BE2C (cell line): ENCODE measurements at regions not wholly inside any gene's neighbourhood (a gene's known extent, or its start where the extent isn't known, plus 50 kb on each side); places are given as distances from the start of the nearest gene placed in this dataset.

Source experiments
- DNase-seq: peaks from one replicate; pipeline ENCODE4 v3.0.0-alpha.2; 2020
- H3K27me3 ChIP-seq: fragments of 250-450 bp; sonication (Bioruptor Pico); 2 replicates; pipeline ENCODE4 v1.5.1; 2020; ENCODE audit warnings: mild to moderate bottlenecking
- H3K36me3 ChIP-seq: fragments of 250-450 bp; sonication (Bioruptor Pico); 2 replicates; pipeline ENCODE4 v1.5.1; 2020; ENCODE audit warnings: mild to moderate bottlenecking
- H3K4me1 ChIP-seq: fragments of 250-450 bp; sonication (Bioruptor Pico); 2 replicates; pipeline ENCODE4 v1.5.1; 2020
- H3K4me3 ChIP-seq: 2 replicates; pipeline ENCODE4 v1.5.1; 2011; ENCODE audit warnings: low read depth, low read length
- H3K9me3 ChIP-seq: fragments of 250-450 bp; sonication (Bioruptor Pico); 2 replicates; pipeline ENCODE4 v1.5.1; 2020
- CTCF ChIP-seq: IDR thresholded peaks from 2 replicates; pipeline ENCODE4 v1.5.1; 2012; ENCODE audit warnings: mild to moderate bottlenecking, low read depth, low read length

GRCh38 chr12:127389923-127390322, 877.0 kb upstream of the TMEM132C start:
- TF ChIP-seq CTCF, result no peak
- DNase-seq, result no peak

GRCh38 chr12:127393465-127393864, 873.5 kb upstream of the TMEM132C start:
- DNase-seq, result no peak
- Histone ChIP-seq H3K4me1 (no peaks in the 10 kb centered on the region), H3K4me3 (no peak overlapping the region), H3K9me3 (no peaks in the 10 kb centered on the region), H3K36me3 (no peaks in the 10 kb centered on the region), H3K27me3 (no peaks in the 10 kb centered on the region)
- TF ChIP-seq CTCF, result no peak

More at GRCh38 chr12:127389923-127390322, 877.0 kb upstream of the TMEM132C start:
- H3K27me3 ChIP-seq, result no peaks in the 10 kb centered on the region
- H3K36me3 ChIP-seq, result no peaks in the 10 kb centered on the region
- peaks cover 3% of the 10 kb centered on the region; the same call in 1 of the 2 replicates for H3K9me3 ChIP-seq
- no peak overlapping the region for H3K4me3 ChIP-seq
- H3K4me1 ChIP-seq, result no peaks in the 10 kb centered on the region

GRCh38 chr12:127393896-127394295, 873.1 kb upstream of the TMEM132C start:
- Histone ChIP-seq H3K4me1 (no peaks in the 10 kb centered on the region), H3K9me3 (no peaks in the 10 kb centered on the region), H3K4me3 (no peak overlapping the region), H3K36me3 (no peaks in the 10 kb centered on the region), H3K27me3 (no peaks in the 10 kb centered on the region)
- TF ChIP-seq CTCF, result no peak
- DNase-seq, result no peak

- no peak overlapping the region for H3K4me3 ChIP-seq
- no peaks in the 10 kb centered on the region for H3K4me1 ChIP-seq
- no peak for TF ChIP-seq CTCF
- no peak for DNase-seq
- no peaks in the 10 kb centered on the region for H3K9me3 ChIP-seq
- H3K36me3 ChIP-seq, result no peaks in the 10 kb centered on the region
- no peaks in the 10 kb centered on the region for H3K27me3 ChIP-seq
Observed at GRCh38 chr12:127396734-127397133, 870.2 kb upstream of the TMEM132C start.

- no peak for TF ChIP-seq CTCF
- no peak for DNase-seq
- Histone ChIP-seq H3K4me1 (no peaks in the 10 kb centered on the region), H3K4me3 (no peak overlapping the region), H3K9me3 (no peaks in the 10 kb centered on the region), H3K27me3 (no peaks in the 10 kb centered on the region), H3K36me3 (no peaks in the 10 kb centered on the region)
Observed at GRCh38 chr12:127398016-127398710, 868.8 kb upstream of the TMEM132C start.

GRCh38 chr12:127399451-127399850, 867.5 kb upstream of the TMEM132C start:
- Histone ChIP-seq H3K4me3 (no peak overlapping the region), H3K9me3 (no peaks in the 10 kb centered on the region), H3K27me3 (no peaks in the 10 kb centered on the region), H3K4me1 (no peaks in the 10 kb centered on the region), H3K36me3 (no peaks in the 10 kb centered on the region)
- no peak for TF ChIP-seq CTCF
- DNase-seq, result no peak
